BLaER1 treated with 17β-estradiol and CSF1 and Interleukin-3, amounts not matched to agents 10 nM and 100 nM (cell line): ENCODE measurements at regions not wholly inside any gene's neighbourhood (a gene's known extent, or its start where the extent isn't known, plus 50 kb on each side); places are given as distances from the start of the nearest gene placed in this dataset.
A peak's percentile ranks its signal among the peaks of the same experiment; 100 is the strongest.

Source experiments
- H3K27ac ChIP-seq, 11 experiments: shearing (Covaris generic); formaldehyde crosslinking; 2 replicates each; pipeline ENCODE4 v1.8.1; 2022
- H3K27me3 ChIP-seq, 11 experiments: shearing (Covaris generic); formaldehyde crosslinking; 2 replicates each; pipeline ENCODE4 v1.8.1; 2022
- H3K36me3 ChIP-seq, 11 experiments: shearing (Covaris generic); formaldehyde crosslinking; 2 replicates each; pipeline ENCODE4 v1.8.1; 2022
- H3K4me1 ChIP-seq, 10 experiments: shearing (Covaris generic); formaldehyde crosslinking; 2 replicates each; pipeline ENCODE4 v1.8.1; 2022
- H3K4me2 ChIP-seq, 11 experiments: shearing (Covaris generic); formaldehyde crosslinking; 2 replicates each; pipeline ENCODE4 v1.8.1; 2022
- H3K4me3 ChIP-seq, 10 experiments: shearing (Covaris generic); formaldehyde crosslinking; 2 replicates each; pipeline ENCODE4 v1.8.1; 2022
- H3K9ac ChIP-seq, 11 experiments: shearing (Covaris generic); formaldehyde crosslinking; 2 replicates each; pipeline ENCODE4 v1.8.1; 2022
- H3K9me3 ChIP-seq, 11 experiments: shearing (Covaris generic); formaldehyde crosslinking; replicated peaks in 1 of 11; 2 replicates each; pipeline ENCODE4 v1.8.1; 2022
- H4K20me1 ChIP-seq, 11 experiments: shearing (Covaris generic); formaldehyde crosslinking; 2 replicates each; pipeline ENCODE4 v1.8.1; 2022
- Cebpa-rat ChIP-seq, 11 experiments: shearing (Covaris generic); IDR thresholded peaks; 2 replicates each; pipeline ENCODE4 v1.8.1; 2022

- Histone ChIP-seq H3K27me3 (peaks cover 0 to 7% (median 0%) of the 10 kb centered on the region in 11 experiments; a peak in 3 of 22 replicates), H4K20me1 (no peaks in the 10 kb centered on the region), H3K4me3 (peak overlapping the region; percentile 21 to 49 (median 38); a peak in 15 of 20 replicates), H3K4me2 (peak overlapping the region; percentile 38 to 72 (median 56); a peak in 21 of 22 replicates), H3K36me3 (no peaks in the 10 kb centered on the region), H3K27ac (peak overlapping the region in 3 of 11 experiments; percentile 18 to 25 (median 25); a peak in 2 of 22 replicates), H3K9me3 (peaks cover 0 to 14% (median 6%) of the 10 kb centered on the region in 11 experiments; a peak in 8 of 22 replicates), H3K4me1 (peaks cover 0 to 17% (median 0%) of the 10 kb centered on the region in 10 experiments; a peak in 4 of 20 replicates), H3K9ac (peak overlapping the region in 3 of 11 experiments; percentile 6 to 35 (median 12); a peak in 3 of 22 replicates)
- TF ChIP-seq Cebpa-rat (IDR thresholded peaks at IDR 0.05): no peak
Observed at GRCh38 chr12:41932470-41932991, 212.1 kb downstream of the GXYLT1 start.

GRCh38 chr12:41930866-41931437 is 213.7 kb downstream of the GXYLT1 start:
- peak overlapping the region in 10 of 11 experiments; percentile 1 to 66 (median 29); a peak in 10 of 22 replicates for H3K4me2 ChIP-seq
- H3K27me3 ChIP-seq: peaks cover 0 to 7% (median 0%) of the 10 kb centered on the region in 11 experiments; a peak in 3 of 22 replicates
- H3K9me3 ChIP-seq: peaks cover 0 to 14% (median 6%) of the 10 kb centered on the region in 11 experiments; a peak in 8 of 22 replicates
- H3K9ac ChIP-seq: no peak overlapping the region
- no peaks in the 10 kb centered on the region for H3K36me3 ChIP-seq
- H3K4me3 ChIP-seq: no peak overlapping the region
- TF ChIP-seq Cebpa-rat (IDR thresholded peaks at IDR 0.05): no peak
- H3K4me1 ChIP-seq: peaks cover 0 to 17% (median 0%) of the 10 kb centered on the region in 10 experiments; a peak in 4 of 20 replicates
- no peaks in the 10 kb centered on the region for H4K20me1 ChIP-seq
- H3K27ac ChIP-seq: no peak overlapping the region

- H3K27me3 ChIP-seq: no peaks in the 10 kb centered on the region
- no peak overlapping the region for H3K27ac ChIP-seq
- no peak overlapping the region for H3K4me2 ChIP-seq
- H3K4me3 ChIP-seq: no peak overlapping the region
- no peak for TF ChIP-seq Cebpa-rat (IDR thresholded peaks at IDR 0.05)
- no peaks in the 10 kb centered on the region for H3K36me3 ChIP-seq
- peaks cover 0 to 11% (median 0%) of the 10 kb centered on the region in 11 experiments; a peak in 1 of 22 replicates for H3K9me3 ChIP-seq
- H3K4me1 ChIP-seq: no peaks in the 10 kb centered on the region
- H4K20me1 ChIP-seq: no peaks in the 10 kb centered on the region
- no peak overlapping the region for H3K9ac ChIP-seq
Observed at GRCh38 chr12:41924111-41924510, 220.6 kb downstream of the GXYLT1 start.

GRCh38 chr12:41923351-41923750 is 221.3 kb downstream of the GXYLT1 start:
- Histone ChIP-seq H3K4me3 (no peak overlapping the region), H3K4me1 (peaks cover 0 to under 1% (median 0%) of the 10 kb centered on the region in 10 experiments; a peak in 1 of 20 replicates), H3K27ac (no peak overlapping the region), H3K27me3 (no peaks in the 10 kb centered on the region), H3K36me3 (no peaks in the 10 kb centered on the region), H3K4me2 (no peak overlapping the region), H4K20me1 (no peaks in the 10 kb centered on the region), H3K9me3 (peaks cover 0 to 11% (median 0%) of the 10 kb centered on the region in 11 experiments; a peak in 1 of 22 replicates), H3K9ac (no peak overlapping the region)
- no peak for TF ChIP-seq Cebpa-rat (IDR thresholded peaks at IDR 0.05)

GRCh38 chr12:41920355-41920754 is 224.3 kb downstream of the GXYLT1 start:
- Histone ChIP-seq H4K20me1 (no peaks in the 10 kb centered on the region), H3K9ac (no peak overlapping the region), H3K9me3 (peaks cover 0 to 11% (median 0%) of the 10 kb centered on the region in 11 experiments; a peak in 1 of 22 replicates), H3K4me3 (no peak overlapping the region), H3K36me3 (no peaks in the 10 kb centered on the region), H3K27me3 (no peaks in the 10 kb centered on the region), H3K4me2 (no peak overlapping the region), H3K27ac (no peak overlapping the region), H3K4me1 (peaks cover 0 to 6% (median 0%) of the 10 kb centered on the region in 10 experiments; a peak in 2 of 20 replicates)
- TF ChIP-seq Cebpa-rat (IDR thresholded peaks at IDR 0.05): no peak

- Histone ChIP-seq H3K27ac (no peak overlapping the region), H3K9me3 (peaks cover 0 to 6% (median 0%) of the 10 kb centered on the region in 11 experiments; a peak in 2 of 22 replicates), H3K4me1 (peaks cover 0 to 6% (median 0%) of the 10 kb centered on the region in 10 experiments; a peak in 2 of 20 replicates), H3K4me3 (no peak overlapping the region), H3K36me3 (no peaks in the 10 kb centered on the region), H3K27me3 (no peaks in the 10 kb centered on the region), H4K20me1 (no peaks in the 10 kb centered on the region), H3K4me2 (no peak overlapping the region), H3K9ac (no peak overlapping the region)
- TF ChIP-seq Cebpa-rat (IDR thresholded peaks at IDR 0.05): no peak
Observed at GRCh38 chr12:41919526-41920261, 225.0 kb downstream of the GXYLT1 start.

- H4K20me1 ChIP-seq: no peaks in the 10 kb centered on the region
- no peak for TF ChIP-seq Cebpa-rat (IDR thresholded peaks at IDR 0.05)
- no peak overlapping the region for H3K4me2 ChIP-seq
- no peaks in the 10 kb centered on the region for H3K36me3 ChIP-seq
- no peak overlapping the region for H3K4me3 ChIP-seq
- no peak overlapping the region for H3K27ac ChIP-seq
- H3K27me3 ChIP-seq: no peaks in the 10 kb centered on the region
- no peak overlapping the region for H3K9ac ChIP-seq
- H3K9me3 ChIP-seq: peaks cover 0 to 6% (median 0%) of the 10 kb centered on the region in 11 experiments; a peak in 1 of 22 replicates
- peaks cover 0 to 6% (median 0%) of the 10 kb centered on the region in 10 experiments; a peak in 2 of 20 replicates for H3K4me1 ChIP-seq
Observed at GRCh38 chr12:41919048-41919447, 225.6 kb downstream of the GXYLT1 start.

GRCh38 chr12:41917938-41918341 is 226.7 kb downstream of the GXYLT1 start:
- Histone ChIP-seq H4K20me1 (no peaks in the 10 kb centered on the region), H3K4me2 (no peak overlapping the region), H3K27ac (no peak overlapping the region), H3K4me1 (peaks cover 0 to 6% (median 0%) of the 10 kb centered on the region in 10 experiments; a peak in 2 of 20 replicates), H3K9me3 (peaks cover 0 to 6% (median 0%) of the 10 kb centered on the region in 11 experiments; a peak in 1 of 22 replicates), H3K36me3 (no peaks in the 10 kb centered on the region), H3K27me3 (no peaks in the 10 kb centered on the region), H3K4me3 (no peak overlapping the region), H3K9ac (no peak overlapping the region)
- no peak for TF ChIP-seq Cebpa-rat (IDR thresholded peaks at IDR 0.05)

GRCh38 chr12:41917181-41917580 is 227.5 kb downstream of the GXYLT1 start:
- Histone ChIP-seq H3K4me2 (no peak overlapping the region), H4K20me1 (no peaks in the 10 kb centered on the region), H3K4me1 (peaks cover 0 to 6% (median 0%) of the 10 kb centered on the region in 10 experiments; a peak in 2 of 20 replicates), H3K27ac (no peak overlapping the region), H3K9me3 (peaks cover 0 to 6% (median 0%) of the 10 kb centered on the region in 11 experiments; a peak in 1 of 22 replicates), H3K36me3 (no peaks in the 10 kb centered on the region), H3K27me3 (no peaks in the 10 kb centered on the region), H3K9ac (no peak overlapping the region), H3K4me3 (no peak overlapping the region)
- no peak for TF ChIP-seq Cebpa-rat (IDR thresholded peaks at IDR 0.05)
